ENCODE measurements at regions not wholly inside any gene's neighbourhood (a gene's known extent, or its start where the extent isn't known, plus 50 kb on each side); places are given as distances from the start of the nearest gene placed in this dataset.

- TF ChIP-seq CTCF (conservative IDR thresholded peaks at IDR 0.05 in 1 of 2, IDR thresholded peaks at IDR 0.05 in 1 of 2; ENCODE audit: low read depth in 1 of 2, low read length in 2 of 2): no peak
- TF ChIP-seq EZH2 (IDR thresholded peaks at IDR 0.05; ENCODE audit: low read length, missing control alignments): no peak
Observed at GRCh38 chr12:89906178-89906577, 197.5 kb upstream of the ATP2B1 start.
